Left lung (tissue), 4 donors: ENCODE measurements at regions not wholly inside any gene's neighbourhood (a gene's known extent, or its start where the extent isn't known, plus 50 kb on each side); places are given as distances from the start of the nearest gene placed in this dataset.
A peak's percentile ranks its signal among the peaks of the same experiment; 100 is the strongest.

Experiments used
- ATAC-seq: fragments of 200-7000 bp; cut with Tn5 transposase; one replicate; pipeline ENCODE4 v1.9.1; 2020; ENCODE audit warnings: moderate library complexity
- DNase-seq, 4 donors: peaks; one replicate each; pipeline ENCODE4 v3.0.0-alpha.2; 2013 to 2020
- H3K27ac ChIP-seq, 2 donors: fragments of 200-600 bp; sonication (generic) in 1 of 2; one replicate each; pipeline versions ENCODE4 v1.5.0 to v1.8.0; 2020 to 2021
- H3K27me3 ChIP-seq, 2 donors: fragments of 200-600 bp; sonication (generic) in 1 of 2; one replicate each; pipeline versions ENCODE4 v1.5.0 to v1.8.0; 2020 to 2021
- H3K36me3 ChIP-seq, 2 donors: fragments of 200-600 bp; sonication (generic) in 1 of 2; one replicate each; pipeline versions ENCODE4 v1.5.0 to v1.8.0; 2020 to 2021
- H3K4me1 ChIP-seq, 2 donors: fragments of 200-600 bp; one replicate each; pipeline ENCODE4 v1.8.0; 2021
- H3K4me3 ChIP-seq, 2 donors: fragments of 200-600 bp; sonication (generic) in 1 of 2; one replicate each; pipeline versions ENCODE4 v1.5.0 to v1.8.0; 2020 to 2021; ENCODE audit warnings: mild to moderate bottlenecking in 1 of 2
- H3K9me3 ChIP-seq, 2 donors: fragments of 200-600 bp; sonication (generic) in 1 of 2; one replicate each; pipeline versions ENCODE4 v1.5.0 to v1.8.0; 2020 to 2021
- CTCF ChIP-seq, 2 donors: fragments of 200-600 bp; sonication (generic) in 1 of 2; IDR thresholded peaks; one replicate each; pipeline versions ENCODE4 v1.5.0 to v1.8.0; 2021; ENCODE audit warnings: antibody characterized with exemption in 2 of 2
- intact Hi-C, 2 donors: fragments of 100-400 bp; cut with DNase I; formaldehyde crosslinking; loops; one replicate each; pipeline versions ENCODE4 v1.11.2 to v1.14.2; 2022
- donor health status: DM: no; HTN: yes; CAD: no.
- donor health status: DM: no; HTN: no; CAD: no.

GRCh38 chr1:218848009-218848408 is 325.7 kb upstream of the LYPLAL1 start:
- H3K27ac ChIP-seq = no peak overlapping the region
- intact Hi-C loops = no loop called here
- no peak for ATAC-seq
- no peak overlapping the region for H3K4me3 ChIP-seq
- H3K36me3 ChIP-seq = no peaks in the 10 kb centered on the region
- H3K9me3 ChIP-seq = no peaks in the 10 kb centered on the region
- DNase-seq = no peak
- H3K27me3 ChIP-seq = no peaks in the 10 kb centered on the region
- TF ChIP-seq CTCF (IDR thresholded peaks at IDR 0.05) = no peak
- H3K4me1 ChIP-seq = no peaks in the 10 kb centered on the region

GRCh38 chr1:218850367-218850766 is 323.3 kb upstream of the LYPLAL1 start:
- no peaks in the 10 kb centered on the region for H3K36me3 ChIP-seq
- intact Hi-C loops = no loop called here
- no peaks in the 10 kb centered on the region for H3K9me3 ChIP-seq
- no peak overlapping the region for H3K4me3 ChIP-seq
- ATAC-seq (no peak), DNase-seq (no peak)
- no peak overlapping the region for H3K27ac ChIP-seq
- H3K27me3 ChIP-seq = no peaks in the 10 kb centered on the region
- no peak for TF ChIP-seq CTCF (IDR thresholded peaks at IDR 0.05)
- no peaks in the 10 kb centered on the region for H3K4me1 ChIP-seq

GRCh38 chr1:218851586-218851985 is 322.1 kb upstream of the LYPLAL1 start:
- ATAC-seq (no peak), DNase-seq (no peak)
- Histone ChIP-seq H3K27me3 (no peaks in the 10 kb centered on the region), H3K36me3 (no peaks in the 10 kb centered on the region), H3K27ac (no peak overlapping the region), H3K4me1 (no peaks in the 10 kb centered on the region), H3K4me3 (no peak overlapping the region), H3K9me3 (no peaks in the 10 kb centered on the region)
- intact Hi-C loops = no loop called here
- TF ChIP-seq CTCF (IDR thresholded peaks at IDR 0.05) = no peak

- Histone ChIP-seq H3K27ac (no peak overlapping the region), H3K4me1 (no peaks in the 10 kb centered on the region), H3K36me3 (no peaks in the 10 kb centered on the region), H3K9me3 (no peaks in the 10 kb centered on the region), H3K4me3 (no peak overlapping the region), H3K27me3 (no peaks in the 10 kb centered on the region)
- ATAC-seq = no peak
- no peak for TF ChIP-seq CTCF (IDR thresholded peaks at IDR 0.05)
- intact Hi-C loops = no loop called here
- DNase-seq = peak in 1 of 4 donors; percentile 31
These were observed 321.2 kb upstream of the LYPLAL1 start for GRCh38 chr1:218852527-218852926.

GRCh38 chr1:218863987-218864386 is 309.7 kb upstream of the LYPLAL1 start:
- Histone ChIP-seq H3K27ac (no peak overlapping the region), H3K4me3 (no peak overlapping the region), H3K4me1 (no peaks in the 10 kb centered on the region), H3K27me3 (no peaks in the 10 kb centered on the region), H3K36me3 (no peaks in the 10 kb centered on the region), H3K9me3 (no peaks in the 10 kb centered on the region)
- ATAC-seq (no peak), DNase-seq (no peak)
- intact Hi-C loops = no loop called here
- TF ChIP-seq CTCF (IDR thresholded peaks at IDR 0.05) = no peak
